CD14-positive monocyte (primary cell): ENCODE measurements at regions not wholly inside any gene's neighbourhood (a gene's known extent, or its start where the extent isn't known, plus 50 kb on each side); places are given as distances from the start of the nearest gene placed in this dataset.

Experiments
- DNase-seq, 3 donors: peaks; one replicate each; pipeline ENCODE4 v3.0.0-alpha.2; 2011 to 2022
- H2AFZ ChIP-seq: 2 replicates; pipeline ENCODE4 v1.6.0; 2012; ENCODE audit warnings: mild to moderate bottlenecking, low read depth, low read length, inconsistent platforms; ENCODE audit not compliant: insufficient read depth, poor library complexity, severe bottlenecking
- H3K27ac ChIP-seq, 2 donors: 1 replicate in 1 of 2; 2 replicates in 1 of 2; pipeline ENCODE4 v1.5.1; 2012 to 2013; ENCODE audit warnings: low read length in 2 of 2, control low read depth in 1 of 2, inconsistent platforms in 1 of 2, low read depth in 1 of 2, mild to moderate bottlenecking in 1 of 2
- H3K27me3 ChIP-seq, 2 donors: one replicate each; pipeline versions ENCODE4 v1.6.0 to v1.6.1; 2011 to 2013; ENCODE audit warnings: low read length in 2 of 2; ENCODE audit not compliant: control insufficient read depth in 2 of 2, insufficient read depth in 2 of 2
- H3K36me3 ChIP-seq, 2 donors: replicated peaks in 1 of 2; 1 replicate in 1 of 2; 2 replicates in 1 of 2; pipeline versions ENCODE4 v1.5.1 to v1.6.1; 2012 to 2013; ENCODE audit warnings: low read length in 2 of 2, control low read depth in 1 of 2, inconsistent platforms in 1 of 2, mild to moderate bottlenecking in 1 of 2; ENCODE audit not compliant: insufficient read depth in 2 of 2, control insufficient read depth in 1 of 2
- H3K4me1 ChIP-seq, 2 donors: 1 replicate in 1 of 2; 2 replicates in 1 of 2; pipeline versions ENCODE4 v1.5.1 to v1.6.1; 2012 to 2013; ENCODE audit warnings: low read length in 2 of 2, control low read depth in 1 of 2, inconsistent platforms in 1 of 2, mild to moderate bottlenecking in 1 of 2, moderate library complexity in 1 of 2; ENCODE audit not compliant: insufficient read depth in 2 of 2, control insufficient read depth in 1 of 2
- H3K4me2 ChIP-seq: replicated peaks from 2 replicates; pipeline ENCODE3; 2012; ENCODE audit warnings: low read length, moderate library complexity, mild to moderate bottlenecking; ENCODE audit not compliant: poor library complexity, severe bottlenecking; ENCODE audit errors: extremely low read depth
- H3K4me3 ChIP-seq, 3 experiments: fragments of 200-600 bp in 1 of 3; sonication (generic) in 1 of 3; replicated peaks in 1 of 3; 1 replicate in 2 of 3; 2 replicates in 1 of 3; pipeline ENCODE4 v1.5.1; 2011 to 2013; ENCODE audit warnings: low read length in 3 of 3, mild to moderate bottlenecking in 3 of 3, control low read depth in 2 of 3, low read depth in 2 of 3, inconsistent platforms in 1 of 3, moderate library complexity in 1 of 3
- H3K79me2 ChIP-seq: 2 replicates; pipeline ENCODE4 v1.6.0; 2012; ENCODE audit warnings: mild to moderate bottlenecking, control low read depth, inconsistent platforms, low read length, moderate library complexity; ENCODE audit not compliant: insufficient read depth
- H3K9ac ChIP-seq: 2 replicates; pipeline ENCODE4 v1.6.0; 2017; ENCODE audit warnings: low read length, mild to moderate bottlenecking; ENCODE audit not compliant: insufficient read depth, poor library complexity, severe bottlenecking
- H3K9me3 ChIP-seq, 2 donors: replicated peaks in 1 of 2; 1 replicate in 1 of 2; 2 replicates in 1 of 2; pipeline versions ENCODE4 v1.5.1 to v1.6.1; 2012 to 2013; ENCODE audit warnings: low read length in 2 of 2, control low read depth in 1 of 2; ENCODE audit not compliant: control insufficient read depth in 1 of 2, insufficient read depth in 1 of 2
- H4K20me1 ChIP-seq: 2 replicates; pipeline ENCODE4 v1.6.0; 2012; ENCODE audit warnings: mild to moderate bottlenecking, low read length, control low read depth, moderate library complexity; ENCODE audit not compliant: insufficient read depth
- H3K27ac Mint-ChIP-seq, 7 donors: one replicate each; pipeline ENCODE4 v1.8.0; 2020; ENCODE audit warnings: mild to moderate bottlenecking in 7 of 7, mixed read lengths in 7 of 7, moderate library complexity in 6 of 7, inconsistent platforms in 2 of 7
- H3K27me3 Mint-ChIP-seq, 3 donors: one replicate each; pipeline ENCODE4 v1.8.0; 2021 to 2022; ENCODE audit warnings: low read depth in 3 of 3, mild to moderate bottlenecking in 3 of 3, mixed read lengths in 3 of 3, moderate library complexity in 3 of 3, inconsistent platforms in 1 of 3
- H3K36me3 Mint-ChIP-seq, 2 donors: one replicate each; pipeline ENCODE4 v1.8.0; 2020; ENCODE audit warnings: mixed read lengths in 2 of 2, inconsistent platforms in 1 of 2, mild to moderate bottlenecking in 1 of 2
- H3K4me1 Mint-ChIP-seq: one replicate; pipeline ENCODE4 v1.8.0; 2020; ENCODE audit warnings: mild to moderate bottlenecking, mixed read lengths
- H3K4me3 Mint-ChIP-seq, 2 donors: one replicate each; pipeline ENCODE4 v1.8.0; 2020; ENCODE audit warnings: mild to moderate bottlenecking in 2 of 2, mixed read lengths in 2 of 2, moderate library complexity in 1 of 2
- H3K9me3 Mint-ChIP-seq, 7 donors: one replicate each; pipeline ENCODE4 v1.8.0; 2020 to 2022; ENCODE audit warnings: mixed read lengths in 7 of 7, mild to moderate bottlenecking in 6 of 7, moderate library complexity in 6 of 7, inconsistent platforms in 2 of 7
- WGBS: methylation state at CpG from one replicate; pipeline ENCODE4 v1.1.5; 2013; ENCODE audit warnings: missing lambda C conversion rate; ENCODE audit not compliant: insufficient coverage; 5-methylcytosine and 5-hydroxymethylcytosine counted together
- intact Hi-C, 2 donors: fragments of 100-400 bp; cut with micrococcal nuclease; formaldehyde crosslinking; loops; one replicate each; pipeline versions ENCODE4 v1.15.0 to v1.15.1; 2023
- TF ChIP-seq, protein P1 (sequence below): fragments of 200-600 bp; IDR thresholded peaks from one replicate; pipeline ENCODE4 v1.8.0; 2022; ENCODE audit warnings: antibody characterized with exemption, mild to moderate bottlenecking

DNA sequence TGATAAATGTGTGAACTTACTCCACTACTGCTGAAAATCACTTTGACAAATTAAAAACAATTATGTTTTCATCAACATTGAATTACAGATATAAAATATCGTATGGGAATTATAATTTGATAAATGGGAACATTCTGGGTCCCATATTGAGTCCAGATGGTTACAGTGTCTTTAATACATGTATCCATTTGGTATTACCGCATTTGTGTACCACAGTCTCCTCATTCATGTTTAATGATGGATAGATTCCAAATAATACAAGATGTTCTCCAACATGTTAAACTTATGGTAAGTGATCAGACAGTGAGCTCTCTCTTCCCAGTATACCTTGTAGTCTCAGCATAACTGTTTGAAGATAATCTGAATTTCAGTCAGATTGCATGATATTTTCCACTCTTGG lies 1706.8 kb upstream of the PCDH7 start:
- Mint-ChIP-seq H3K4me1 (no peaks in the 10 kb centered on the region), H3K36me3 (no peaks in the 10 kb centered on the region), H3K27ac (no peak overlapping the region), H3K9me3 (peaks cover 0 to 4% (median 1%) of the 10 kb centered on the region in 7 donors), H3K27me3 (peaks cover 0 to 2% (median 0%) of the 10 kb centered on the region in 3 donors), H3K4me3 (no peak overlapping the region)
- no peak overlapping the region for H3K4me2 ChIP-seq
- H3K9ac ChIP-seq = no peak overlapping the region
- H3K4me1 ChIP-seq = no peaks in the 10 kb centered on the region
- no peaks in the 10 kb centered on the region for H3K79me2 ChIP-seq
- H4K20me1 ChIP-seq = no peaks in the 10 kb centered on the region
- H3K36me3 ChIP-seq = no peaks in the 10 kb centered on the region
- WGBS = no CpG with 5 or more reads among the region's 2 CpGs
- TF ChIP-seq, protein P1, sequence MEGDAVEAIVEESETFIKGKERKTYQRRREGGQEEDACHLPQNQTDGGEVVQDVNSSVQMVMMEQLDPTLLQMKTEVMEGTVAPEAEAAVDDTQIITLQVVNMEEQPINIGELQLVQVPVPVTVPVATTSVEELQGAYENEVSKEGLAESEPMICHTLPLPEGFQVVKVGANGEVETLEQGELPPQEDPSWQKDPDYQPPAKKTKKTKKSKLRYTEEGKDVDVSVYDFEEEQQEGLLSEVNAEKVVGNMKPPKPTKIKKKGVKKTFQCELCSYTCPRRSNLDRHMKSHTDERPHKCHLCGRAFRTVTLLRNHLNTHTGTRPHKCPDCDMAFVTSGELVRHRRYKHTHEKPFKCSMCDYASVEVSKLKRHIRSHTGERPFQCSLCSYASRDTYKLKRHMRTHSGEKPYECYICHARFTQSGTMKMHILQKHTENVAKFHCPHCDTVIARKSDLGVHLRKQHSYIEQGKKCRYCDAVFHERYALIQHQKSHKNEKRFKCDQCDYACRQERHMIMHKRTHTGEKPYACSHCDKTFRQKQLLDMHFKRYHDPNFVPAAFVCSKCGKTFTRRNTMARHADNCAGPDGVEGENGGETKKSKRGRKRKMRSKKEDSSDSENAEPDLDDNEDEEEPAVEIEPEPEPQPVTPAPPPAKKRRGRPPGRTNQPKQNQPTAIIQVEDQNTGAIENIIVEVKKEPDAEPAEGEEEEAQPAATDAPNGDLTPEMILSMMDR = no peak
- intact Hi-C loops = no loop called here
- no peak overlapping the region for H2AFZ ChIP-seq
- no peak overlapping the region for H3K27ac ChIP-seq
- H3K27me3 ChIP-seq = no peaks in the 10 kb centered on the region
- no peak overlapping the region for H3K4me3 ChIP-seq
- peaks cover 0 to 3% of the 10 kb centered on the region in 2 donors for H3K9me3 ChIP-seq
- no peak for DNase-seq

DNA sequence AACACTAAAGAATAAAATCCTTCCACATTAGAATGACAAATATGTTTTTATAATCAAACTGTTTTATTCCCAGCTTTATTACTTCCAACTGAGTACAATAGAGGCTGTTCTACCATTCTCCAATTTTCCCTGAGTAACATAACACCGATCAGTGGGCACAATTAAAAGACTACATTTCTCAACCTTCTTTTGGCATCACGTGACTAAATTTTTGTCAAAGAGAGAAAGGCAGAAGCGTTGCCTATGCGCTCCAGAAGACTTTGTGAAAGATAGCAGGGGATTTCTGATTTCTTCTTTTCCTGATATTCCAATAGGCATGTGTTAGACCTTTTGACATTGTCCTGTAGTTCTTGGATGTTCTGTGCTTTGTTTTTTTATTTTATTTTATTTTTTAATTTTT lies 1705.6 kb upstream of the PCDH7 start:
- H3K27ac Mint-ChIP-seq = no peak overlapping the region
- no peak overlapping the region for H3K4me3 ChIP-seq
- no peak overlapping the region for H3K4me3 Mint-ChIP-seq
- no peaks in the 10 kb centered on the region for H3K36me3 ChIP-seq
- WGBS = no CpG with 5 or more reads among the region's 4 CpGs
- TF ChIP-seq, protein P1 = no peak
- peaks cover 0 to 4% (median 1%) of the 10 kb centered on the region in 7 donors for H3K9me3 Mint-ChIP-seq
- no peak overlapping the region for H3K4me2 ChIP-seq
- H3K4me1 ChIP-seq = no peaks in the 10 kb centered on the region
- H2AFZ ChIP-seq = no peak overlapping the region
- H3K9me3 ChIP-seq = peaks cover 0 to 3% of the 10 kb centered on the region in 2 donors
- peaks cover 0 to 2% (median 0%) of the 10 kb centered on the region in 3 donors for H3K27me3 Mint-ChIP-seq
- H3K36me3 Mint-ChIP-seq = no peaks in the 10 kb centered on the region
- DNase-seq = no peak
- H3K27me3 ChIP-seq = no peaks in the 10 kb centered on the region
- H4K20me1 ChIP-seq = no peaks in the 10 kb centered on the region
- no peak overlapping the region for H3K27ac ChIP-seq
- H3K79me2 ChIP-seq = no peaks in the 10 kb centered on the region
- intact Hi-C loops = no loop called here
- H3K4me1 Mint-ChIP-seq = no peaks in the 10 kb centered on the region
- H3K9ac ChIP-seq = no peak overlapping the region
